ENCODE measurements at regions not wholly inside any gene's neighbourhood (a gene's known extent, or its start where the extent isn't known, plus 50 kb on each side); places are given as distances from the start of the nearest gene placed in this dataset.

DNA sequence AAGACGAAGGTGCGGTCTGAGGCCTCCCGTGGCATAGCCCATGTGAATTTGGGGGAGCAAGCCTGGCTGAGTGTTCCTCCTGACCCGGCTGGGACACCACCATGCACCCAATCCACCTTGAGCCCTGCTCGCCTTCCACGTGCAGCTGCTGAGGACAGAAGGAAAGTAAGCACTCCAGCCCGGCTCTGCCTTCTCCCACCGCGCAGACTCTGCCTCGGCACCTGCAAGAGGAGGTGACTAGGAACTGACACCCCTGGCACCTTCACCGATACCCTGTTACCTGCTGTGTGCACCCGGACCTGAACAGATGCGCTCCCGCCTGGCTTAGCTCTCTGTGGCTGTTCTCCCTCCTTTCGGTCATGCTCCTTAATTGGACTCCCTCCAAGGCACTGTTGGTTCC is 57.0 kb upstream of the OPN4 start:
- TF ChIP-seq POLR2A (IDR thresholded peaks at IDR 0.05), result no peak
- TF ChIP-seq, protein P1, sequence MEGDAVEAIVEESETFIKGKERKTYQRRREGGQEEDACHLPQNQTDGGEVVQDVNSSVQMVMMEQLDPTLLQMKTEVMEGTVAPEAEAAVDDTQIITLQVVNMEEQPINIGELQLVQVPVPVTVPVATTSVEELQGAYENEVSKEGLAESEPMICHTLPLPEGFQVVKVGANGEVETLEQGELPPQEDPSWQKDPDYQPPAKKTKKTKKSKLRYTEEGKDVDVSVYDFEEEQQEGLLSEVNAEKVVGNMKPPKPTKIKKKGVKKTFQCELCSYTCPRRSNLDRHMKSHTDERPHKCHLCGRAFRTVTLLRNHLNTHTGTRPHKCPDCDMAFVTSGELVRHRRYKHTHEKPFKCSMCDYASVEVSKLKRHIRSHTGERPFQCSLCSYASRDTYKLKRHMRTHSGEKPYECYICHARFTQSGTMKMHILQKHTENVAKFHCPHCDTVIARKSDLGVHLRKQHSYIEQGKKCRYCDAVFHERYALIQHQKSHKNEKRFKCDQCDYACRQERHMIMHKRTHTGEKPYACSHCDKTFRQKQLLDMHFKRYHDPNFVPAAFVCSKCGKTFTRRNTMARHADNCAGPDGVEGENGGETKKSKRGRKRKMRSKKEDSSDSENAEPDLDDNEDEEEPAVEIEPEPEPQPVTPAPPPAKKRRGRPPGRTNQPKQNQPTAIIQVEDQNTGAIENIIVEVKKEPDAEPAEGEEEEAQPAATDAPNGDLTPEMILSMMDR (IDR thresholded peaks at IDR 0.05), result no peak
